GM11168 (cell line): ENCODE measurements at regions not wholly inside any gene's neighbourhood (a gene's known extent, or its start where the extent isn't known, plus 50 kb on each side); places are given as distances from the start of the nearest gene placed in this dataset.
"Not testable (repeated sequence)": the region's sequence is repeated elsewhere in the genome, so short reads cannot be mapped to it uniquely, and the experiment has no call there.

Experiments
- in situ Hi-C: fragments of 300-500 bp; cut with MboI; formaldehyde crosslinking; loops from one replicate; pipeline ENCODE4 v1.12.0; 2022; ENCODE audit warnings: low sequenced_read_pairs; ENCODE audit not compliant: unreplicated experiment

GRCh38 chr6:82775361-82775760 is 290.3 kb downstream of the UBE3D start:
- in situ Hi-C loops: no loop called here

- in situ Hi-C loops: no loop called here
Measured at GRCh38 chr6:82775981-82776380, 289.7 kb downstream of the UBE3D start.

GRCh38 chr6:82779041-82779440 is 286.6 kb downstream of the UBE3D start:
- in situ Hi-C loops: no loop called here

GRCh38 chr6:82780334-82780733 is 285.3 kb downstream of the UBE3D start:
- in situ Hi-C loops: no loop called here

GRCh38 chr6:82781620-82782204 is 283.9 kb downstream of the UBE3D start:
- in situ Hi-C loops: no loop called here

GRCh38 chr6:82783587-82784236 is 281.9 kb downstream of the UBE3D start:
- in situ Hi-C loops: no loop called here

GRCh38 chr6:82785206-82785605 is 280.4 kb downstream of the UBE3D start:
- in situ Hi-C loops: no loop called here

- in situ Hi-C loops: no loop called here
Measured at GRCh38 chr6:82786248-82786647, 279.4 kb downstream of the UBE3D start.

GRCh38 chr6:82795940-82796339 is 269.7 kb downstream of the UBE3D start:
- in situ Hi-C loops: no loop called here

- in situ Hi-C loops: no loop called here
Measured at GRCh38 chr6:82801083-82801482, 264.6 kb downstream of the UBE3D start.

- in situ Hi-C loops: not testable (repeated sequence)
Measured at GRCh38 chr6:82816243-82816642, 249.4 kb downstream of the UBE3D start.

- in situ Hi-C loops: no loop called here
Measured at GRCh38 chr6:82818727-82819126, 246.9 kb downstream of the UBE3D start.

GRCh38 chr6:82823361-82823760 is 242.3 kb downstream of the UBE3D start:
- in situ Hi-C loops: no loop called here

- in situ Hi-C loops: no loop called here
Measured at GRCh38 chr6:82832811-82833210, 232.8 kb downstream of the UBE3D start.

GRCh38 chr6:82833481-82833880 is 232.2 kb downstream of the UBE3D start:
- in situ Hi-C loops: no loop called here

GRCh38 chr6:82836022-82836575 is 229.5 kb downstream of the UBE3D start:
- in situ Hi-C loops: no loop called here

- in situ Hi-C loops: no loop called here
Measured at GRCh38 chr6:82840571-82840970, 225.1 kb downstream of the UBE3D start.

GRCh38 chr6:82841309-82841708 is 224.3 kb downstream of the UBE3D start:
- in situ Hi-C loops: no loop called here
